ENCODE measurements at regions not wholly inside any gene's neighbourhood (a gene's known extent, or its start where the extent isn't known, plus 50 kb on each side); places are given as distances from the start of the nearest gene placed in this dataset.

GRCh38 chr14:38973083-38973700 is 129.8 kb downstream of the SEC23A start:
- Mint-ChIP-seq H3K4me3 (ENCODE audit: low read depth) (no peak overlapping the region), H3K4me1 (ENCODE audit: low read depth) (no peaks in the 10 kb centered on the region), H3K36me3 (ENCODE audit: low read depth) (no peaks in the 10 kb centered on the region), H3K9me3 (peaks cover 3% of the 10 kb centered on the region), H3K27ac (no peak overlapping the region), H3K27me3 (ENCODE audit: low read depth) (no peaks in the 10 kb centered on the region)
- DNase-seq (ENCODE audit: low spot score) = no peak
- intact Hi-C loops (cut with micrococcal nuclease) = no loop called here

DNA sequence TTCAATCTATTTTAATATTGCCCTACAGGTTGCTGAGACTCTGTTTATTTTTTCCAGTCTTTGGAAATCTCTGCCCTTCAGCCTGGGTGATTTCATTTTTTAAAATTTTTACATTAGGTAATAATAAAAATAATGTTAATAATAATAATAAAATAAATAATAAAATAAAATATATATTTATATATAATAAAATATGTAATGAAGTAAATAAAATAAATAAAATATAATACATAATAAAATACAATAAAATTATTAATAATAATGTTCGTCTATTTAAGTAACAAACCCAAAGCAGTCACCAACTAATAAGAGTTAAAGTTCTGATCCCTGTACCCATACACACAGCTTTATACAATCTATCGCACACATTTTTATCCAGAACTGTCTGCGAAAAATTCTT is 130.5 kb downstream of the SEC23A start:
- Mint-ChIP-seq H3K4me1 (ENCODE audit: low read depth) (no peaks in the 10 kb centered on the region), H3K4me3 (ENCODE audit: low read depth) (no peak overlapping the region), H3K27me3 (ENCODE audit: low read depth) (no peaks in the 10 kb centered on the region), H3K36me3 (ENCODE audit: low read depth) (no peaks in the 10 kb centered on the region), H3K27ac (no peak overlapping the region), H3K9me3 (no peaks in the 10 kb centered on the region)
- intact Hi-C loops (cut with micrococcal nuclease) = no loop called here
- no peak for DNase-seq (ENCODE audit: low spot score)

- no peaks in the 10 kb centered on the region for H3K27me3 Mint-ChIP-seq (ENCODE audit: low read depth)
- no peaks in the 10 kb centered on the region for H3K9me3 Mint-ChIP-seq
- no peaks in the 10 kb centered on the region for H3K4me1 Mint-ChIP-seq (ENCODE audit: low read depth)
- no peaks in the 10 kb centered on the region for H3K36me3 Mint-ChIP-seq (ENCODE audit: low read depth)
- no peak overlapping the region for H3K27ac Mint-ChIP-seq
- no peak overlapping the region for H3K4me3 Mint-ChIP-seq (ENCODE audit: low read depth)
- intact Hi-C loops (cut with micrococcal nuclease) = no loop called here
- DNase-seq (ENCODE audit: low spot score) = no peak
Measured at GRCh38 chr14:38971258-38971921, 131.6 kb downstream of the SEC23A start.

DNA sequence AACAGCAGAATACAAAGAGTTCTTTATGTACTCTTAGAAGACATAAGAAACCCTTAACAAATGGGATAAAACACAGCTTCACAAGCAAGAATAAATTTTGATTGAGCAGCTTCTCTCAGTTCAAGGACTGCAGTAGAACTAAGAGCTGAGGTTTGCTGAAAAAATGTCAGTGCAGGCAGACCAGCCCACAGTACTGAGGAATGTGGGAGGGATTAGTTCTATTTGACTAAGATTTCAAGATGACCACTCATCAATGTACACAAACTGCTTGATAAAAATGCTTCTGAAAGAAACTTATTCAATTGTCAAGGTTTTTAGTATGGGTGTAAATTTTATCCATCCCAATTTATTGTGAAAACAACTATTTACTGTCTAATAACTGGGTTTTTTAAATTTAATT is 138.4 kb downstream of the SEC23A start:
- no peak overlapping the region for H3K27ac Mint-ChIP-seq
- no peaks in the 10 kb centered on the region for H3K9me3 Mint-ChIP-seq
- H3K27me3 Mint-ChIP-seq (ENCODE audit: low read depth) = no peaks in the 10 kb centered on the region
- no peak for DNase-seq (ENCODE audit: low spot score)
- H3K36me3 Mint-ChIP-seq (ENCODE audit: low read depth) = no peaks in the 10 kb centered on the region
- H3K4me1 Mint-ChIP-seq (ENCODE audit: low read depth) = no peaks in the 10 kb centered on the region
- intact Hi-C loops (cut with micrococcal nuclease) = no loop called here
- H3K4me3 Mint-ChIP-seq (ENCODE audit: low read depth) = no peak overlapping the region

GRCh38 chr14:38960946-38961531 is 142.0 kb downstream of the SEC23A start:
- DNase-seq (ENCODE audit: low spot score) = no peak
- no peaks in the 10 kb centered on the region for H3K27me3 Mint-ChIP-seq (ENCODE audit: low read depth)
- H3K4me1 Mint-ChIP-seq (ENCODE audit: low read depth) = no peaks in the 10 kb centered on the region
- intact Hi-C loops (cut with micrococcal nuclease) = no loop called here
- no peaks in the 10 kb centered on the region for H3K9me3 Mint-ChIP-seq
- no peak overlapping the region for H3K27ac Mint-ChIP-seq
- H3K36me3 Mint-ChIP-seq (ENCODE audit: low read depth) = no peaks in the 10 kb centered on the region
- H3K4me3 Mint-ChIP-seq (ENCODE audit: low read depth) = no peak overlapping the region

DNA sequence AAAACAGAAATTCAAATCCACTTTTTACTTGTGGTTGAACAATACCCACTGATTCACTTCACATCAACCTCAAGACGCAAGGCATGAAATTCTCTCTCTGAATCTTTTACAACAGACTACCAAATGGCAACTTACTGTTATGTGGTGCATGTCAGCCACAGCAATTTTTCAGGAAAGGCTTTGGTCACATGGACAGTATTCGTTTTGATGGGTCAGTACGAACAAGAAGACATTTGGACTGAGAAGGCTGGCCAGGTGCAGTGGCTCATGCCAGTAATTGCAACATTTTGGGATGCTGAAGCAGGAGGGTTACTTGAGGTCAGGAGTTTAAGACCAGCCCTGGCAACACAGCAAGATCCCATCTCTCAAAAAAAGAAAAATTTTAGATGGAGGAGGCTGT is 144.0 kb downstream of the SEC23A start:
- no peaks in the 10 kb centered on the region for H3K4me1 Mint-ChIP-seq (ENCODE audit: low read depth)
- no peak for DNase-seq (ENCODE audit: low spot score)
- no peak overlapping the region for H3K27ac Mint-ChIP-seq
- H3K27me3 Mint-ChIP-seq (ENCODE audit: low read depth) = no peaks in the 10 kb centered on the region
- intact Hi-C loops (cut with micrococcal nuclease) = no loop called here
- H3K36me3 Mint-ChIP-seq (ENCODE audit: low read depth) = no peaks in the 10 kb centered on the region
- H3K9me3 Mint-ChIP-seq = no peaks in the 10 kb centered on the region
- no peak overlapping the region for H3K4me3 Mint-ChIP-seq (ENCODE audit: low read depth)

- Mint-ChIP-seq H3K4me3 (ENCODE audit: low read depth) (no peak overlapping the region), H3K9me3 (no peaks in the 10 kb centered on the region), H3K27ac (no peak overlapping the region), H3K27me3 (ENCODE audit: low read depth) (no peaks in the 10 kb centered on the region), H3K4me1 (ENCODE audit: low read depth) (no peaks in the 10 kb centered on the region), H3K36me3 (ENCODE audit: low read depth) (no peaks in the 10 kb centered on the region)
- DNase-seq (ENCODE audit: low spot score) = no peak
- intact Hi-C loops (cut with micrococcal nuclease) = no loop called here
Measured at GRCh38 chr14:38958589-38958988, 144.4 kb downstream of the SEC23A start.

- H3K27ac Mint-ChIP-seq = no peak overlapping the region
- no peak overlapping the region for H3K4me3 Mint-ChIP-seq (ENCODE audit: low read depth)
- intact Hi-C loops (cut with micrococcal nuclease) = no loop called here
- H3K4me1 Mint-ChIP-seq (ENCODE audit: low read depth) = no peaks in the 10 kb centered on the region
- H3K9me3 Mint-ChIP-seq = no peaks in the 10 kb centered on the region
- H3K27me3 Mint-ChIP-seq (ENCODE audit: low read depth) = no peaks in the 10 kb centered on the region
- H3K36me3 Mint-ChIP-seq (ENCODE audit: low read depth) = no peaks in the 10 kb centered on the region
- no peak for DNase-seq (ENCODE audit: low spot score)
Measured at GRCh38 chr14:38951451-38951850, 151.6 kb downstream of the SEC23A start.

DNA sequence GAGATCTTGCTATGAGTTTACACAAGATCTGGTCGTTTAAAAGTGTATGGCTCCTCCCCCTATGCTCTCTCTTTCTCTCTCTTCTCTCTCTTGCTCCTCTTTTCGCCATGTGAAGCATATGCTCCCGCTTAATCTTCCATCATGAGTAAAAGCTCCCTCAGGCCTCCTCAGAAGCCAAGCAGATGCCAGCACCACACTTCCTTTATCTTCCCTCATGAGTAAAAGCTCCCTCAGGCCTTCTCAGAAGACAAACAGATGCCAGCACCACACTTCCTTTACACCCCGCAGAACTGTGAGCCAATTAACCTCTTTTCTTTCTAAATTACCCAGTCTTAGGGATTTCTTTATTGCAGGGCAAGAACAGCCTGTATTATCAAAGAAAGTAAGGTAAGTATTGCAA is 152.4 kb downstream of the SEC23A start:
- no peaks in the 10 kb centered on the region for H3K36me3 Mint-ChIP-seq (ENCODE audit: low read depth)
- intact Hi-C loops (cut with micrococcal nuclease) = no loop called here
- H3K4me1 Mint-ChIP-seq (ENCODE audit: low read depth) = no peaks in the 10 kb centered on the region
- DNase-seq (ENCODE audit: low spot score) = no peak
- no peaks in the 10 kb centered on the region for H3K27me3 Mint-ChIP-seq (ENCODE audit: low read depth)
- H3K9me3 Mint-ChIP-seq = no peaks in the 10 kb centered on the region
- no peak overlapping the region for H3K4me3 Mint-ChIP-seq (ENCODE audit: low read depth)
- H3K27ac Mint-ChIP-seq = no peak overlapping the region

- no peak overlapping the region for H3K27ac Mint-ChIP-seq
- H3K36me3 Mint-ChIP-seq (ENCODE audit: low read depth) = no peaks in the 10 kb centered on the region
- DNase-seq (ENCODE audit: low spot score) = no peak
- H3K4me3 Mint-ChIP-seq (ENCODE audit: low read depth) = no peak overlapping the region
- no peaks in the 10 kb centered on the region for H3K27me3 Mint-ChIP-seq (ENCODE audit: low read depth)
- no peaks in the 10 kb centered on the region for H3K4me1 Mint-ChIP-seq (ENCODE audit: low read depth)
- intact Hi-C loops (cut with micrococcal nuclease) = no loop called here
- H3K9me3 Mint-ChIP-seq = no peaks in the 10 kb centered on the region
Measured at GRCh38 chr14:38948576-38948975, 154.5 kb downstream of the SEC23A start.

DNA sequence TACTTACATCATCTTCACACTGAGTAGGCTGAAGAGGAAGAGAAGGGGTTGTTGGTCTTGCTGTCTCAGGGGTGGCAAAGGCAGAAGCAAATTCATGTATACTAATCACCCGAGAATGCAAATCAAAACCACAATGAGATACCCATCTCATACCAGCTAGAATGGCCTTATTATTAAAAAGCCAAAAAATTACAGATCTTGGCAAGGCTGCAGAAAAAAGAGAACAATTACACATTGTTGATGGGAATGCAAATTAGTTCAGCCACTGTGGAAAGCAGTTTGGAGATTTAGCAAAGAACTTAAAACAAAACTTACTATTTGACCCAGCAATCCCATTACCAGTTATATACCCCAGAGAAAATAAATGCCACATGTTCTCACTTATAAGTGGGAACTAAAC is 154.9 kb downstream of the SEC23A start:
- H3K4me1 Mint-ChIP-seq (ENCODE audit: low read depth) = no peaks in the 10 kb centered on the region
- no peaks in the 10 kb centered on the region for H3K36me3 Mint-ChIP-seq (ENCODE audit: low read depth)
- no peak overlapping the region for H3K27ac Mint-ChIP-seq
- no peak overlapping the region for H3K4me3 Mint-ChIP-seq (ENCODE audit: low read depth)
- H3K9me3 Mint-ChIP-seq = no peaks in the 10 kb centered on the region
- H3K27me3 Mint-ChIP-seq (ENCODE audit: low read depth) = no peaks in the 10 kb centered on the region
- no peak for DNase-seq (ENCODE audit: low spot score)
- intact Hi-C loops (cut with micrococcal nuclease) = no loop called here

GRCh38 chr14:38947343-38947742 is 155.7 kb downstream of the SEC23A start:
- no peak overlapping the region for H3K4me3 Mint-ChIP-seq (ENCODE audit: low read depth)
- H3K36me3 Mint-ChIP-seq (ENCODE audit: low read depth) = no peaks in the 10 kb centered on the region
- H3K4me1 Mint-ChIP-seq (ENCODE audit: low read depth) = no peaks in the 10 kb centered on the region
- no peaks in the 10 kb centered on the region for H3K9me3 Mint-ChIP-seq
- intact Hi-C loops (cut with micrococcal nuclease) = no loop called here
- no peak for DNase-seq (ENCODE audit: low spot score)
- no peaks in the 10 kb centered on the region for H3K27me3 Mint-ChIP-seq (ENCODE audit: low read depth)
- H3K27ac Mint-ChIP-seq = no peak overlapping the region

DNA sequence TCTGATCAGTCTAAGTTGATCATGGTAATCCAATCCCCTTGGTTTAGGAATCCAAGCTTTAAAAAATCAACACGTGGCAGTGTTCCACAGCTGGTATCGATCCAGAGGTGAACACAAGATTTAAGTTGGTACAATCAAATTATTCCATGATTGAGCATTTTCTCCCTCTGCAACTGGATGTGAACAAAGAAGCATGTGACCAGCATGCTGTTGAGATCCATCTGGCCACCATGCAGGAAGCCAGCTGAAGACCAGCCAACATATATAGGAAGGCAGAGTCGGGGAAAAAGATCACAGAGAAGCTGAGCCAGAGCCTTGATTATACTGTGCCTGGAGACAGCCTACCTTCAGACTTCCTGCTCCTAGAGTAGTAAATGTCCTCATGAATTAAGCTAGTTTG is 158.3 kb downstream of the SEC23A start:
- intact Hi-C loops (cut with micrococcal nuclease) = no loop called here
- no peaks in the 10 kb centered on the region for H3K36me3 Mint-ChIP-seq (ENCODE audit: low read depth)
- no peak overlapping the region for H3K4me3 Mint-ChIP-seq (ENCODE audit: low read depth)
- no peaks in the 10 kb centered on the region for H3K9me3 Mint-ChIP-seq
- no peaks in the 10 kb centered on the region for H3K27me3 Mint-ChIP-seq (ENCODE audit: low read depth)
- no peaks in the 10 kb centered on the region for H3K4me1 Mint-ChIP-seq (ENCODE audit: low read depth)
- no peak overlapping the region for H3K27ac Mint-ChIP-seq
- no peak for DNase-seq (ENCODE audit: low spot score)

Data from activated T-helper 2 cell treated with anti-CD3 and anti-CD28 coated beads, Interferon-gamma antibody, Interleukin-2, Interleukin-4, amounts not matched to agents 10 μg/mL and 5 μg/mL and 100 μg/mL, durations not matched to agents 14 hours and 24 hours and 36 hours (primary cell).